ENCODE measurements at regions not wholly inside any gene's neighbourhood (a gene's known extent, or its start where the extent isn't known, plus 50 kb on each side); places are given as distances from the start of the nearest gene placed in this dataset.

- H3K9me3 ChIP-seq (ENCODE audit: control insufficient read depth, insufficient read depth, low read length) = peaks cover 8% of the 10 kb centered on the region; the same call in 1 of the 2 replicates
- H3K4me3 ChIP-seq (ENCODE audit: low read depth, low read length) = no peak overlapping the region
- no peak for DNase-seq (ENCODE audit: low read depth, low spot score)
- CTCF ChIA-PET = no interaction called here
- TF ChIP-seq CTCF (IDR thresholded peaks at IDR 0.05; ENCODE audit: low read depth, low read length) = no peak
- H3K27me3 ChIP-seq (ENCODE audit: control insufficient read depth, insufficient read depth, low read length) = no peaks in the 10 kb centered on the region
- POLR2A ChIA-PET = no interaction called here
- H3K27ac ChIP-seq (ENCODE audit: low read depth, low read length) = no peak overlapping the region
Observed at GRCh38 chr20:55792049-55792448, 213.3 kb downstream of the CBLN4 start.

GRCh38 chr20:55790178-55790577 is 215.1 kb downstream of the CBLN4 start:
- TF ChIP-seq CTCF (IDR thresholded peaks at IDR 0.05; ENCODE audit: low read depth, low read length) = no peak
- no peak overlapping the region for H3K4me3 ChIP-seq (ENCODE audit: low read depth, low read length)
- DNase-seq (ENCODE audit: low read depth, low spot score) = no peak
- no peaks in the 10 kb centered on the region for H3K27me3 ChIP-seq (ENCODE audit: control insufficient read depth, insufficient read depth, low read length)
- H3K9me3 ChIP-seq (ENCODE audit: control insufficient read depth, insufficient read depth, low read length) = peaks cover 8% of the 10 kb centered on the region; the same call in 1 of the 2 replicates
- no peak overlapping the region for H3K27ac ChIP-seq (ENCODE audit: low read depth, low read length)
- ChIA-PET CTCF (no interaction called here), POLR2A (no interaction called here)

GRCh38 chr20:55784036-55784435 is 221.3 kb downstream of the CBLN4 start:
- ChIA-PET CTCF (no interaction called here), POLR2A (no interaction called here)
- peaks cover 9% of the 10 kb centered on the region; the same call in 1 of the 2 replicates for H3K9me3 ChIP-seq (ENCODE audit: control insufficient read depth, insufficient read depth, low read length)
- no peak overlapping the region for H3K27ac ChIP-seq (ENCODE audit: low read depth, low read length)
- no peaks in the 10 kb centered on the region for H3K27me3 ChIP-seq (ENCODE audit: control insufficient read depth, insufficient read depth, low read length)
- TF ChIP-seq CTCF (IDR thresholded peaks at IDR 0.05; ENCODE audit: low read depth, low read length) = no peak
- H3K4me3 ChIP-seq (ENCODE audit: low read depth, low read length) = no peak overlapping the region
- no peak for DNase-seq (ENCODE audit: low read depth, low spot score)

GRCh38 chr20:55783381-55783780 is 221.9 kb downstream of the CBLN4 start:
- CTCF ChIA-PET = no interaction called here
- no peak for TF ChIP-seq CTCF (IDR thresholded peaks at IDR 0.05; ENCODE audit: low read depth, low read length)
- Histone ChIP-seq H3K9me3 (ENCODE audit: control insufficient read depth, insufficient read depth, low read length) (peaks cover 10% of the 10 kb centered on the region; the same call in 1 of the 2 replicates), H3K4me3 (ENCODE audit: low read depth, low read length) (no peak overlapping the region), H3K27me3 (ENCODE audit: control insufficient read depth, insufficient read depth, low read length) (no peaks in the 10 kb centered on the region), H3K27ac (ENCODE audit: low read depth, low read length) (no peak overlapping the region)
- POLR2A ChIA-PET = no interaction called here
- DNase-seq (ENCODE audit: low read depth, low spot score) = no peak

GRCh38 chr20:55782912-55783253 is 222.4 kb downstream of the CBLN4 start:
- H3K27me3 ChIP-seq (ENCODE audit: control insufficient read depth, insufficient read depth, low read length) = no peaks in the 10 kb centered on the region
- TF ChIP-seq CTCF (IDR thresholded peaks at IDR 0.05; ENCODE audit: low read depth, low read length) = no peak
- DNase-seq (ENCODE audit: low read depth, low spot score) = no peak
- peaks cover 13% of the 10 kb centered on the region; the same call in 1 of the 2 replicates for H3K9me3 ChIP-seq (ENCODE audit: control insufficient read depth, insufficient read depth, low read length)
- ChIA-PET POLR2A (no interaction called here), CTCF (no interaction called here)
- no peak overlapping the region for H3K27ac ChIP-seq (ENCODE audit: low read depth, low read length)
- H3K4me3 ChIP-seq (ENCODE audit: low read depth, low read length) = no peak overlapping the region

Measured in AG04450 (cell line).